Right cardiac atrium (tissue), 5 donors: ENCODE measurements at regions not wholly inside any gene's neighbourhood (a gene's known extent, or its start where the extent isn't known, plus 50 kb on each side); places are given as distances from the start of the nearest gene placed in this dataset.

Experiments
- ATAC-seq, 2 donors: fragments of 200-7000 bp; cut with Tn5 transposase; one replicate each; pipeline versions ENCODE4 v1.8.0 to v1.9.1; 2020; ENCODE audit warnings: moderate library complexity in 2 of 2, mild to moderate bottlenecking in 1 of 2
- DNase-seq, 3 donors: peaks; one replicate each; pipeline ENCODE4 v3.0.0-alpha.2; 2020
- H3K27ac ChIP-seq: one replicate; pipeline ENCODE4 v1.5.1; 2013; ENCODE audit warnings: mild to moderate bottlenecking, low read length, control low read depth, moderate library complexity
- H3K27me3 ChIP-seq: one replicate; pipeline ENCODE4 v1.6.1; 2013; ENCODE audit not compliant: control insufficient read depth, insufficient read depth
- H3K4me1 ChIP-seq: one replicate; pipeline ENCODE4 v1.6.1; 2013; ENCODE audit warnings: low read length; ENCODE audit not compliant: control insufficient read depth, insufficient read depth
- H3K4me3 ChIP-seq: one replicate; pipeline ENCODE4 v1.5.1; 2013; ENCODE audit warnings: low read length, control low read depth
- H3K9me3 ChIP-seq: one replicate; pipeline ENCODE4 v1.6.1; 2013; ENCODE audit warnings: low read length; ENCODE audit not compliant: control insufficient read depth
- WGBS: extraction: QIAGEN DNeasy Blood & Tissue Kit; methylation state at CpG from one replicate; pipeline ENCODE4 v1.1.7; 2013; 5-methylcytosine and 5-hydroxymethylcytosine counted together
- intact Hi-C, 4 donors: fragments of 100-400 bp; cut with DNase I; formaldehyde crosslinking; loops; one replicate each; pipeline versions ENCODE4 v1.11.0 to v1.14.0; 2022 to 2023
- donor health status: healthy with polysubstance abuse.
- donor health status: DM: no; HTN: yes; CAD: no.
- donor health status: DM: no; HTN: no; CAD: no.
- donor health status: DM: no; HTN: yes; CAD: no; lungs with severe emphysema.
- donor health status: DM: yes; HTN: yes; CAD: no.

DNA sequence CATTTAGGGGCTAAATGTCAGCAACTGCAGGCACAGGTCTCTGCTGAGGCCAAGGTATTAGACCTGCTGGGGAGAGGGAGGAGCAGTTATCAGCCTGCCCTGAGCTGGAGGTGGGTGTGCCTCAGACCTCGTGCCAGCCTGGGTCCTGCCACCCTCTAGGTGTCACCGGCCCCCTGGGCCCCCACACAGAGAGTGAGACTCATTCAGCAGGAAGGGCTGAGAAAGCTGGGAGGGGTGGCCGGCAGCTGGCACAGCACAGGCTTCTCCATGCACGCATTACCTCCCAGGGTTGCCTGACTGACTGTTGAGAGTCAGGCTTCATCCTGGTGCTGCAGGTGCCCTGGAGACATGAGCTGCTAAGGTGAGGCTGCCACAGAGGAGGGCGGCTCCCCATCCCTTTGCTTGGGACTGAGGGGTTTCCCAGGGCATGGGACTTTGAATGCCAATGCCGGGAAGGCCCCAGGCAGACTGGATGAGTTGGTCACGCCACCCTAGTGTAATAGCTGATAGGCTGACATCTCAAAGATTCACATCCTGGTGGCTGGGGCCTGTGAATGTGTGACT, 75.3 kb upstream of the C14orf180 start:
- Histone ChIP-seq H3K9me3 (no peaks in the 10 kb centered on the region), H3K4me3 (no peak overlapping the region), H3K27ac (no peak overlapping the region), H3K27me3 (no peaks in the 10 kb centered on the region), H3K4me1 (no peaks in the 10 kb centered on the region)
- intact Hi-C loops: no loop called here
- WGBS: 79% methylated on average over 7 of the region's 7 CpGs
- DNase-seq (no peak), ATAC-seq (no peak)

DNA sequence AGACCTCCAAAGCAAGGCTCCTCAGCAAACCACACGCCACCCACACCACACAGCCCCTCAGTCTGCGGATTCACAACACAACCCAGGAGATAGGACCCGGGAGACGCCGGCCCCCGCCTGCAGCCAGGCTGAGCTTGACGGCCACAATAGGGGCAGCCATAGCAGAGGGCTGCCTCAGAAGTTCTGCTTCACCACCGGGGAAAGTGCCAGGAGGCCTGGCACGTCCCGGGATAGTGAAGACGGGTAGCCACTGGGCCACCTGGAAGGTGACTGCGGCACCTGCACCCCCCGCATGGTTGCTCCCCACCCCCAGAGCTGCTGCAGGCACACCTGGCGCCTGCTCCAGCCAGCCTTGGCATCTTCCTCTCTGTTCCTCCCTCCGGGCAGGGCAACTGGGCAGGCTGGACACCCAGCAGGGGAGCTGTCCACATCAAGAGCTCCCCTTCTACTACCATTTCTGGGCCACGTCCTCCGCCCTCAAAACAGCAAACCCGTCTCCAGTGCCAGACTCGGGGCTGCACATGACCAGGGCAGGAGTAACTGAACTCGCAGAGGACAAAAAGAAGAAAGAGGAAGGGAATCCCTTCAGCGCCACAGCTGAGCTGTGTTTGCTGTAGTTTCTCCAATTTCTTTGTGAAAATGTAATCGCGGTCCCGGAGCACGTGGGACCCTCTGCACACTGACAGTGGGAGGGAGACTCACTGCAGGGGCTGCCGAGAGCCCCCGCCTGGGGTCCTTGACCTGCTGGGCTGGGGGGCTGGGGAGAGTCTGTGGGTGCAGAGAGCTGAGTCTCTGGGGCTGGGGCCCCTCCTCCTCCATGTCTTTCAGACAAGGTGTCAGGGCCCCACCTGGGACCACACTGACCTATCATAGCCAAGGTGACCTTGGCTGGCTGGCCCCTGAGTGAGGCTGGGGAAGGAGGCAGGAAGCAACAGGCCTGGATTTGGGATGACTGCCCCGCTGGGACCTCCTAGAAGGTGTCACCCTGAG, 74.2 kb upstream of the C14orf180 start:
- no peaks in the 10 kb centered on the region for H3K9me3 ChIP-seq
- H3K4me1 ChIP-seq: no peaks in the 10 kb centered on the region
- no peaks in the 10 kb centered on the region for H3K27me3 ChIP-seq
- ATAC-seq (peak in 1 of 2 donors; percentile 22), DNase-seq (no peak)
- WGBS: 75% methylated on average over 28 of the region's 28 CpGs
- no peak overlapping the region for H3K27ac ChIP-seq
- H3K4me3 ChIP-seq: no peak overlapping the region
- intact Hi-C loops: no loop called here

DNA sequence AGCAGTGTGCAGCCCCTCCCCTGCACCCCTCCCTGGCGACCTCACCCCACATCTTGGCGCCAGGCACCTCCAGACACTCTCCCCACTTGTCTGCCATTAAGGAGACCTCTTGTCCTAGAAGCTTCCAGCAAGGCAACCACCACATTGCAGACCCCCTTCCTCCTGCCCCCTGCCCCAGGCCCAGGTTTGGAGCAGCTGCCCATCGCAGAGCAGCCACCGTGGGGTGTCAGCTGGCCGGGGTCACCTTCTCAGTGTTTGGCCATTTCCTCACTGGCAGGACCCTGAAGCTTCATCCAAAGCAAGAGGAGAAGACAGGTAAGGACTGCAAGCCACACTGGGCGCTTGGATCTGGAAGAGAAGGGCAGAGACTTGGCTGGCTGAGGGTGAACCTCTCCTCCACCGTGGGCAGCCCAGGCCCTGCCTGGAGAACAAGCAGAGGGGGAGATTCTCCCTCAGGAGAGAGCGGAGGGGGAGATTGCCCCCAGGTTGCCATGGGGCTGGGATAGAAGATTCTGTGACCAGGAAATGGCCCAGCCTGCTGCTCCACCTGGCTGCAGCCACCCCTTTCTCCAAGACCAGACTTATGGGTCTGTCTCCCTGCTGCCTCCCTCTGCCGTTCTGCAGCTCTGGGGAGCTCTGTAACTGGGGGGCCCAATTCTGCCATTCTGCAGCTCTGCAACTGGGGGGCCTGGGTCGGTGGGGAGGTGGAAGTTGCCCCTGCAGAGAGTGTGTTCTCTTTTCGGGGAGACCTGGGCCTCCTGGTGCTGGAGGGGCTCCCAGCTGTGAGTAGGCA, 72.9 kb upstream of the C14orf180 start:
- ATAC-seq (no peak), DNase-seq (no peak)
- intact Hi-C loops: no loop called here
- H3K4me1 ChIP-seq: no peaks in the 10 kb centered on the region
- 81% methylated on average over 11 of the region's 11 CpGs for WGBS
- H3K27me3 ChIP-seq: no peaks in the 10 kb centered on the region
- no peak overlapping the region for H3K27ac ChIP-seq
- no peak overlapping the region for H3K4me3 ChIP-seq
- no peaks in the 10 kb centered on the region for H3K9me3 ChIP-seq

DNA sequence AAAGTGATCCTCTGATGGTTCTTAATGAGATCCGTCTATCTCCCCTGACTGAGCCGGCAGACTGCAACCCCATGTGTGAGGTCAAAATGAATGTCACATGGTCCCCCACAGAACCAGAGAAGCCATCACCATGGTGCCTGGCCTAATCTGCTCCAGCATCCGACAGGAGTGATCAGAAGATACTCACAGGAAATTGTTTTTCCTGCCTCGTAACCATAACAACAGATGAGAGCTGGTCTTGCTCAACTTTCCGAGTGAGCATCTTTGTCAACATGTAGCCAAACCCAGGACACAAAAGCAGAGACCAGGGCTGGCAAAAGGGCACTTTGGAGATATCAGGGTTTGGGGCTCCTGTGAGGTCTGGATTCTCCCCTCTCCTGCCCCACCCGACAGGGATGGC, 72.1 kb upstream of the C14orf180 start:
- no peak for DNase-seq
- WGBS: 57% methylated on average over 6 of the region's 6 CpGs
- Histone ChIP-seq H3K27ac (no peak overlapping the region), H3K4me1 (no peaks in the 10 kb centered on the region), H3K4me3 (no peak overlapping the region), H3K27me3 (no peaks in the 10 kb centered on the region), H3K9me3 (no peaks in the 10 kb centered on the region)
- no peak for ATAC-seq
- intact Hi-C loops: no loop called here

DNA sequence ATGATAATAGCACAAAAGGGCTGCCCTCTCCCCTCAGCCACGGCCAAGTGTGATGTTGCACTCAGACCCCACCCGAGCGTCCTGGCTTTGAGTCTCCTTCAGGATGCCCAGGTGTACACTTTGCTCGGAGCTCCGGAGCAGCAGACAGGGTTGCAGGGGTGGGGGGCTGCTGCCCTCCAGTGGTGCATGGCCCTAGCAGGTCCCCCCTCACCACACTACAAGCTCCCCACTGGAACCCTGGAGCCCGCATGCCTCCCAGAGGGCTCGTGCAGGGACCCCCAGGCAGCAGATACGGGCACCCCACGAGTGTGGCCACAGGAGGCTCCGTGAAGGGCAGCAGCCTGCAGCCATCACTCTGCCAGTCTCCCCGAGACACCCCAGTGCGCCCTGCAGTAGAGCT, 69.9 kb upstream of the C14orf180 start:
- no peak for ATAC-seq
- Histone ChIP-seq H3K9me3 (no peaks in the 10 kb centered on the region), H3K4me1 (no peaks in the 10 kb centered on the region), H3K27ac (no peak overlapping the region), H3K4me3 (no peak overlapping the region), H3K27me3 (no peaks in the 10 kb centered on the region)
- DNase-seq: no peak
- intact Hi-C loops: no loop called here
- 73% methylated on average over 12 of the region's 12 CpGs for WGBS

DNA sequence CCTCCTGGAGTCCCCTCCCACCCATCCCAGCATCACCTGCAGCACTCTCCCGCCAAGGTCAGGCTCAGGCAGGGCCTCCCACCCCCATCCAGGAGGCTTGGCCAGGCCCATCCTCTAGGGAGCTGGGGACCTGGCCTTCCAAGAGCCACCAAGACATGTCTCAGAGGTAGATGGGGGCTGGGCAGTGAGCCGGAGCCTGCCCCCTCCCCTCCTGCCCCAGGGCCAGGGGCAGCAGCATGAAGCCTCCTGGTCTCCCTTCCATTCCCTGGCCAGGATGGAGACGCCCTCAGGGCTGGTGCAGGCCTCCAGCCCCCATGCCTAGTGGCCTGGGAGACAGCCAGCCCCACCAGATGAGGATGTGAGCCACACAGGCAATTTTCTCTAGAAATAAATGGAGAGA, 69.3 kb upstream of the C14orf180 start:
- ATAC-seq: no peak
- DNase-seq: no peak
- Histone ChIP-seq H3K27ac (no peak overlapping the region), H3K27me3 (no peaks in the 10 kb centered on the region), H3K4me1 (no peaks in the 10 kb centered on the region), H3K9me3 (no peaks in the 10 kb centered on the region), H3K4me3 (no peak overlapping the region)
- WGBS: 53% methylated on average over 3 of the region's 3 CpGs
- intact Hi-C loops: no loop called here

DNA sequence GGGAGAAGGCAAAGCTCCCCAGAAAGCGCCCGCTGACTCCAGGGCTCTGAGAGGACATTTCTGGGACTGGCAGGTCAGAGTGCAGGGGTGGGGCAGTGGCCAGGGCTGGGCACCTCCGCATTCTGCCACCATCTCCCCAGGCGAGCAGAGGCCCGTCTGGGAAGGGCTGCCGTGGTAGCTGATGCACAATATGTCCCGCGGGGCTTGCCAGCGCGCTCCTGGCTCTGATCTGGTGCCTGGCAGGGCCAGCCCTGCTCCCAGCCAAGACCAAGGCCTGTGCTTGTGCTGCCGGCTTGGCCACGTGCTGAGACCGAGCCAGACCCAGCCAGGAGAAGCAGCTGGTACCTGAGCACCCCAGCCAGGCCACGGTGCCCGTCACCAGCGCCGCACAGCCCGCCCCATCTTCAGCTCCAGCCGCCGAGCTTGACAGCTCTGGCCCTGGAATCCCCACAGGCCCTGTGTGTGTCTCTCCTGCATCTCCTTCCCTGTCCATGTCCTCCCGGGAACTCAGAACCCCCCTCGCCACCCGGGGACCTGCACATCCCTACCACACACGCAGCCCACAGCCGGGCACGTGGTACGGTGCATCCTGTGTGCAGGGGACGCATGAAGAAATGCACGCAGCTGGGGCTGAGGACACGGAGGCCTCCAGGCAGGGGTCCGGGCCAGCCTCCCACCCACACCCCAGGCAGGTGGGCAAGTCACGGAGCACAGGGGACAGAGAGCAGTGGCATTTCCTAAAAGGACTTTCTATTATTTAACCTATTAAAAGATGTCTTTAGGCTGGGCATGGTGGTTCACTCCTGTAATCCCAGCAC, 68.6 kb upstream of the C14orf180 start:
- 75% methylated on average over 32 of the region's 32 CpGs for WGBS
- Histone ChIP-seq H3K4me3 (no peak overlapping the region), H3K27ac (no peak overlapping the region), H3K9me3 (no peaks in the 10 kb centered on the region), H3K27me3 (no peaks in the 10 kb centered on the region), H3K4me1 (no peaks in the 10 kb centered on the region)
- DNase-seq (peak; percentile 35 to 74 (median 72)), ATAC-seq (peak; percentile 61 to 78)
- intact Hi-C loops: no loop called here

DNA sequence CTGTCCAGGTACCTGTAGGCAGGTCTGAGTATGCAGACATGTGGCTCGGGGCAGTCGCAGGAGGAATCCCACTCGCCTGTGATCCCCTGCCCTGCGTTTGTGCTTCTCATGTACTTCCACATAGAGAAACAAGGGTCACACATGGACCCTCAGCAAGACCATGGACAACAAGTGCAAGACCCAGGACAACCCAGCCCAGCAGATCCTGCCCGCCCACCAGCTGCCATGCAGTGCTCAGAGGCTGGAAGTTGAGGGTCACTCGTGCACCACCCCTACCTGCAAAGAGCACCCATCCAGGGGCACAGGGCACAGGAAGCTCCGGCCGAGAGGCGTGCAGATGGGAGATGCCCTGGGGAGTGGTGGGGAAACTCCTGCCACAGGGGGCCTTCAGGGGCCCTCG, 67.5 kb upstream of the C14orf180 start:
- Histone ChIP-seq H3K4me1 (no peaks in the 10 kb centered on the region), H3K27me3 (no peaks in the 10 kb centered on the region), H3K9me3 (peaks cover 2% of the 10 kb centered on the region), H3K27ac (no peak overlapping the region), H3K4me3 (no peak overlapping the region)
- intact Hi-C loops: no loop called here
- WGBS: 76% methylated on average over 10 of the region's 10 CpGs
- ATAC-seq (no peak), DNase-seq (no peak)

DNA sequence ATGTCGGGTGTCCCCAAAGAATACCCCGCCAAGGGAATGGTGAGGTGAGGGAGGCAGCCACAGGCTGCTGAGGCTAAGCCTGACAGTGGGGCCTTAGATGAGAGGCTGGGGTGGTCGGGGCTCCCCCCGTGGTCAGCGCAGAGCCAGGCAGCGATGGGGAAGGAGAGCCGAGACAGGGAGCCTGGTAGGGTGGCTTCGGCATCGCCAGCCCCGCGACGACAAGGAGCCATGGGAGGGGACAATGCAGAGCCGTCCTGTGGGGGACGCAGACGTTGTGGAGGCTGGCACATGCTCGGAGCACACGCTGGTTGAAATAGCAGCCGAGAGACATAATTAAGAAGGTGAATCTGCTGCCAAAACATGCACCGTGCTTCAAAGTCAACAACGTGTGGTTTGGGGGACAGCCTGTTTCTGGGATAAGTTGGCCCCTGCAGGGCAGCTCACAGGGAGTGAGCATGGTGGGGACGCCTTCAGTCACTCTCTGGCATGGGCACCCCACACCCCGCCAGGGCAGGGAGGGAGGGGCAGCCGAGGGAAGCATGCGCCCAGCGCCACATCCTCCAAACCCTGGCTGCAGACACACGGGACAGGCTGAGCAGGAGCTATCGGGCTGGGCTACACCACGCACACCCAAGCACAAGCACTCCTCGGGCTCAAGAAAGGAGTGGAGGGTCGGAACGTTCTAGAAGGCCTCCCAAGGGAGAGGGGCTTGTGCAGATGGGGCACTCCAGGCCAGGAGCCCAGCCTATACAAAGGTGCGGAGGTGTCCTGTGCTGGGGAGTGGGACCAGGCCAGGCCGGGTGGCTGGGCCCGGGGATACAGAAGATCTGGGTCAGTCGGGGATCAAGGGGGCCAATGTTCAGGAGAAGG, 66.6 kb upstream of the C14orf180 start:
- no peaks in the 10 kb centered on the region for H3K4me1 ChIP-seq
- no peak overlapping the region for H3K27ac ChIP-seq
- WGBS: 70% methylated on average over 35 of the region's 35 CpGs
- H3K27me3 ChIP-seq: no peaks in the 10 kb centered on the region
- DNase-seq (no peak), ATAC-seq (no peak)
- intact Hi-C loops: no loop called here
- H3K9me3 ChIP-seq: peaks cover 4% of the 10 kb centered on the region
- H3K4me3 ChIP-seq: no peak overlapping the region

DNA sequence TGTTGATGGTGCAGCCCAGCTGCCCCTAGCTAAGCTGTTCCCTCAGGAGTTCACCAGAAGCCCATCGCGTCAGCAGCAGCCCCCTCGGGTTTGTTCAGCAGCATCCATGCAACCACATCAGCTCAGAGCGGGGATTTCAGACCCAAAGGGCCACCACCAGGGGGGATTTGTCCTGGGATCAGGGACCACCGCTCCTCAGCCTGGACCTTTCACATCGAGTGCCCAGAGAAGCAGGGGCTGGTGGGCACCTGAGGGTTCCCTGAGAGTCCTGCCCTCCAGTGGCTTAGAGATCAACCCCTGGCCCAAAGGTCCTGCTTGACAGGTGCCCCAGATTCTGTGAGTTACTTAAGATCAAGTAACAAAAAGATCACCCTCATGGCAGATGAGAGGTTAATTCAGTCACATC, 65.9 kb upstream of the C14orf180 start:
- WGBS: 89% methylated on average over 6 of the region's 6 CpGs
- DNase-seq (no peak), ATAC-seq (no peak)
- Histone ChIP-seq H3K4me3 (no peak overlapping the region), H3K27me3 (no peaks in the 10 kb centered on the region), H3K27ac (no peak overlapping the region), H3K4me1 (no peaks in the 10 kb centered on the region), H3K9me3 (peaks cover 4% of the 10 kb centered on the region)
- intact Hi-C loops: no loop called here
